Right lobe of liver (tissue), 4 donors: ENCODE measurements at regions not wholly inside any gene's neighbourhood (a gene's known extent, or its start where the extent isn't known, plus 50 kb on each side); places are given as distances from the start of the nearest gene placed in this dataset.
"Not testable (repeated sequence)": the region's sequence is repeated elsewhere in the genome, so short reads cannot be mapped to it uniquely, and the experiment has no call there.

ENCODE experiments used
- CTCF ChIP-seq, 4 donors: fragments of 200-600 bp in 3 of 4; fragments of 450-650 bp in 1 of 4; IDR thresholded peaks; one replicate each; pipeline versions ENCODE4 v1.5.1 to v1.8.0; 2016 to 2022; ENCODE audit warnings: antibody characterized with exemption in 4 of 4, mild to moderate bottlenecking in 2 of 4
- POLR2A ChIP-seq: fragments of 450-650 bp; IDR thresholded peaks from one replicate; pipeline ENCODE4 v1.6.1; 2017; ENCODE audit warnings: antibody characterized with exemption, mild to moderate bottlenecking
- donor health status: DM: no; HTN: no; CAD: no.
- donor health status: DM: no; HTN: no; CAD: no.
- donor health status: DM: no; HTN: yes; CAD: no.

DNA sequence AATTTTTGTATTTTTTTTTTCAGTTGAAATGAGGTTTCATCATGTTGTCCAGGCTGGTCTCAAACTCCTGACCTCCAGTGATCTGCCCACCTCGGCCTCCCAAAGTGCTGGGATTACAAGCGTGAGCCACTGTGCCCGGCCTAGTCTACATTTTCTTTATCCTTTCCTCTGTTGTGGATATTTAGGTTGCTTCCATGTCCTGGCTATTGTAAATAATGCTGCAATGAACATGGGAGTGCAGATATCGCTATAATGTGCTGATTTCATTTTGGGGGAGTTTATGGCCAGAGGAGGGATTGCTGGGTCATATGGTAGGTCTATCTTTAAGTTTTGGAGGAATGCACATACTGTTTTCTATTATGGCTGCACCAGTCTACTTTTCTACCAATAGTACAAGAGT is 58.9 kb upstream of the SYT9 start:
- not testable (repeated sequence) for TF ChIP-seq CTCF (IDR thresholded peaks at IDR 0.05); POLR2A
